GM19035 (cell line): ENCODE measurements at regions not wholly inside any gene's neighbourhood (a gene's known extent, or its start where the extent isn't known, plus 50 kb on each side); places are given as distances from the start of the nearest gene placed in this dataset.

Experiments used
- ATAC-seq: cut with Tn5 transposase; IDR thresholded peaks from one replicate; pipeline ENCODE4 v1.9.1; 2021; ENCODE audit not compliant: unreplicated experiment

DNA sequence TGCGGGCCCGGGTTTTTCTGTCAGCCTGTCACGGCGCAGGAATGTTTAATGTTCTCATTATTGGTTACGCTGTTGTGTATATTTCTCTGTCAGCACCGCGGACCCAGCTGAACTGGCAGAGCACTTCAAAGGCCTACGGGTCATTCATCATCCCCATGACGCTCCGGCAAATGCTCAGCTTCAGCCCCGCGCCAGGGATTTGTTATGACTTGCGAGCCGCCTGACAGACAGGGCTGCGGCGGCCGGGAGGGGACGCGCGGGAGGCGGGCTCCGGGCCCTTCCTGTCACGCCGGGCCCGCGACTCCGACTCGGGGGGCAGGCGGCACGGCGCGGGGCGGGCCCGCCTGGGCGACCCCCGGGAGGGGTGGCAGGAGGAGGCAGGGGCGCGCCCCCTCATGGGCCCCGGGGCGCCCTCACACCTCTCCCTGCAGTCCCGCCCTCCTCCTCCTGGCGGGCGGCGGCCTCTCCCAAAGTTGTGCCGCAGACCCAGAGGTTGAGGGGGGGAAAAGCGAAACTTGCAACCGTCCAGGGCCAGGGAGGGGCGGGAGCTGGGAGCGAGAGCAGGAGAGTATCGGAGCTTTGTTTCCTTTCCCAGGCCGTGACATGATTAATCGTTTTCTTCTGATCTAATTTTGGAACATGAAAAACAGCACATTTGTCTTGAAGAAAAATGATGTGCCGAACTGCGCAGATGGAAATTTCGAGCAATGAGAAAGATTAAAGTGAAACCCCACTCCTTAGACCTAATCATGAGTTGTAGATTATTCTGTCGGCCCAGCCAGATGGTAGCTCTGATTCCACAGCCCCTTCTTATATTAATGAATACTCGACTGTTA is 59.3 kb upstream of the COMTD1 start:
- peak; percentile 61 for ATAC-seq

GRCh38 chr10:75294518-75294865 is 58.7 kb upstream of the COMTD1 start:
- ATAC-seq = no peak

DNA sequence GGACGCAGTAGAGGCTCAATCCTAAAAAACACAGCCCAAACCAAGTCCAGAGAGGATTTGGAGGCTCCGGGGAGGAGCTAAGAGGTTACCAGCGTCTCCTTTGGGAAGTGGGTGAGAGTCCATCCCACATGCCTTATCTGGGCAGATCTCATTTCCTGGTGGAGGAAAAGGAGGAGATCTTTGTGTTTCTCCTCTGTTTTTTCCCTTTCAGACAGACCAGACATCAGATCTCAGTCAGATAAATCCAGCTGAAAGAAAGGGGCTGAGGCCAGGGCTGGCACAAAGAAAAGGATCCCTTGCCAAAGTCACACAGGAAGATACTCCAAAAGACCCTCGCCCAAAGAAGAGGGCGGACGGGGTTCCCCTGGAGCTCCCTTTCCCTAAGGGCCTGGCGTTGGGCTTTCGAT is 58.3 kb upstream of the COMTD1 start:
- ATAC-seq = no peak

GRCh38 chr10:75293446-75293820 is 57.7 kb upstream of the COMTD1 start:
- no peak for ATAC-seq

DNA sequence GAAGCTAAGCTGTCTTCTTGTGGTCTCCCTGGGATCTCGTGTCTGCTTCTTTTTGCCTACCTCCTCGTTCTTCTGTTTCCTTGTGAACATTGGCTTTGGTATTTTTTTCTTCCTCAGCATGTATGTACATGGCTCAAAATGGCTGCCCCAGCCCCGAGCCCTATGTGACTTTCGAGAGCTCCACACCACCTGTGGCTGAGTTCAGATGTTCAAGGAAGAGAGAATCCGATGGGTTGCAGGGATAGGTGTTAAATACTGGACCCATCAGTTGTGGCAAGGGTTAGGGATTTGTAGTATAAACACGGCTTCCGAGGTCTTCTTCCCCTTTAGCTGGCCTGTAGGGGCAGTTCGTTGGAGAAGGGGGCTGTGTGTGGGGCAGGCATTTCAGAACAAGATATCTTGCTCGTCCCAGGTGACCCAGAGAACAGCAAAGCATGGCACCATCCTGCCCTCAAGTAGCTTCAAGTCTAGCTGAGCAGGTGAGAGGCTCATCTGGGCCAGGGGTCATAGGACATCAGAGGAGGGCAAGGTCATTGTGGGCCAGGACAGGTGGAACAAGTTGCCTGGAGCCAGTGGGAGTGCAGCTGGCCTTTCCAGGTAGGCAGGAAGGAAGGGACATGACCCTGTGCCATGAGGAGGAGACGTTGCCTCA is 57.2 kb upstream of the COMTD1 start:
- no peak for ATAC-seq

DNA sequence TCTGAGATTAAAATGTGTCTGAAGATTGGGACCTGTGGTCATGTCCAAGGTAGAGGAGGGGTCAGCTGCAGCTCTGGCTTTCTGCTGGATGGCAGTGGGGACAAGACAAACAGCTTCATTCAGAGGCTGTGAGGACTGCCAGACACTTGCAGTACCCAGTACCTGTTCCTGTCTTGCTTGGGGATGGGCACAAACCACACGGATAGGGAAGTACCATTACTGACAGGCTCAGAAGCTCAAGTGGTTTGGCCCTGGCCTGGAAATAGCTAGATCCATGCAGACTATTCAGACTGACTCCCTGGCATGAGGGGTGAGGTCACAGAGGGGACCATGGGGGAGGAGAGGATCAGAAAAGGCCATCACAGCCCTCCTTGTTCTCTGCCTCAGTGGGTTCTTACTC is 56.0 kb upstream of the COMTD1 start:
- ATAC-seq = no peak

GRCh38 chr10:75288140-75288711 is 52.5 kb upstream of the COMTD1 start:
- no peak for ATAC-seq

DNA sequence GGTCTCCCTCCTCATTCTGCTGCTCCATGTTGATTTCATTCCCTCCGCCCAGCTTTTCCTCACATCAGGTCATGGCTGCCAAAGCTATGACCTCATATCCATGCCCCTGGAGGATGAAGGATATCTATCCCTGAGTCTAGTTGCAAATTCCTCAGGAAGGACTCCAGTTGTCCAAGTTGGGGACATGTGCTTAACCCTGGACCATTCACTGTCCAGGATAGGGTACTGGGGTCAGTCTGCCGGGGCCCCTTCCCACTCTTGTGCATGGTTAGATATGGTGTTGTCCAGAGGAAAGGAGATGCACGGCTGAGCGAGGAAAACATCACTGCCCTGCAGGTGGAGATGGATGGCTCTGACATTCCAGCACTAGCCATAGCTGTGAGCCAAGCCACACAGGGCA is 51.9 kb upstream of the COMTD1 start:
- no peak for ATAC-seq

DNA sequence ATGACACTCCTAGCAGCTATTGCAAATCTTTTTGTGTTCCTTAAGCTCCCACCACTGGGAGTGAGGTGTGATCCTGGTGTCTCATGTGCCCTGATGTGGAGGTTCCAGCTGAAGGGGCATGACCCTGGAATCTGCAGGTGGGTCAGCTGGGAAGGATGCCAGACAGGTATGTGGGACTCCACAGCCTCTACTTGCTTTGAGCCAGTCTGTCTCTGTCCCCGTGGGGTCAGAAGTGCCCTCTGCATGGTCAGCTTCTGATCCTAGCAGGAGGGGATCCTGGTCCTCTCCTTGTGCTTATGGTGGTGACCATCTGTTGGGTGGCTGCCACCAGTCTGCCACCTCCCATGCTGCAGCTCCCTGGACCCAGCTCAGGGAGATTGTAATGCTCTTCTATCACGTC is 51.1 kb upstream of the COMTD1 start:
- no peak for ATAC-seq
